C1 segment of cervical spinal cord (tissue), 14 donors: ENCODE measurements at regions not wholly inside any gene's neighbourhood (a gene's known extent, or its start where the extent isn't known, plus 50 kb on each side); places are given as distances from the start of the nearest gene placed in this dataset.
"Not testable (repeated sequence)": the region's sequence is repeated elsewhere in the genome, so short reads cannot be mapped to it uniquely, and the experiment has no call there.

Experiments used
- DNase-seq, 14 donors: peaks; one replicate each; lab custom pipeline; 2025; lab: John Stamatoyannopoulos, UW

- DNase-seq: no peak
Observed at GRCh38 chr5:102554082-102554481, 55.3 kb upstream of the SLCO6A1 start.

DNA sequence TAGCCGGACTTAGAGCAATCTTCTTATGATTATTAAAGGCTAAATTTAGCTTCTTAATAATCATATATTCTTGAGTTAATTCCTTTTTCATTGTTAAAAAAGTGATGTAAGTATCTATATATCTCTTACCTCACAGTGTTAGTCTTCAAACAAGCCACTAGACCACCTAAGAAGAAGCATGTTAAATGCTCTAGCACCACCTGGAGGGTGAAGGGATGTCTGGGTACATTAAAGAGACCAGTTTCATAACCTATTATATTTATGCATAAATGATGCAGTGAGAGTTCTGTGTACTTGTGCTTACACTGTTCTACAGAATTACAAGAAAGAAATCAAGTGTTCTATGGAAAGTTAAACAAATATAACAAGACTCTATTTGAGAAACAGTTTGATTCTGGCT lies 55.9 kb upstream of the SLCO6A1 start:
- DNase-seq: no peak

DNA sequence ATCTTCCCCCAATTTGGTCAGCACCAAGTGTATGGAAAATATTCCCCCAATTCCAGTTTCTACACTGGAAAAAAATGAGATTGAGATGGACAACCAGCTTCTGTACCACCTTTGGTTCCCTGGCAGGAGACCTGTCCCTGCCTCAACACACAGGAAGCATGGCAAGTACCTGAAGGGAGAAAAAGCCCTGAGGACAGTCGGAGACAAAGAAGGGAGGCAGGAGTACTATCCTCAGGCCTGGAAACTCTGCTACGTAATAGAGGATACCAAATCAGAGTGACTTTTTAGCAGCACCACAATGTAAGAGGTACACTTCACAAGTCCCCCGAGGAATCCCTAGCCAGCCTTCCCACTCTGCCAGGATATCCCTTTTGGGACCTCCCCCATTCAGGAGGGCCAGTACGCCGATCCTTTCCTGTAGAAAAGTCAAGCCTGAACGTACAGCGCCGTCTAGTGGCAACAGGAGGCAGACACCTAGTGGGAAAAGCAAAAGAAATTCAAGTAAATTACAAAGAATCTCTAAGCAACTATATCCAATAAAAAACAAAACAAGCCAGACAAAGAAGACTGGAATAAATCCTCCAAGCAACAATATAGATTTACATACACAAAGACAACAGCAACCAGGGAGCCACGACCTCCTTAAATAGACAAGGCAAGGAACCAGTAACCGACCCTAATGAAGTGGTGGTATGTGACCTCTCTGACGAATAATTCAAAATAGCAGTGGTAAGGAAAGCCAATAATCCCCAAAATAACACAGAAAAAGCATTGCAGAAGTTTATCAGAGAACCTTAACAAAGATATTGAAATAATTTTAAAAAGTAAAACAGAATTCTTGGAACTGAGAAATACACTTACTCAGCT lies 63.3 kb upstream of the SLCO6A1 start:
- no peak for DNase-seq

DNA sequence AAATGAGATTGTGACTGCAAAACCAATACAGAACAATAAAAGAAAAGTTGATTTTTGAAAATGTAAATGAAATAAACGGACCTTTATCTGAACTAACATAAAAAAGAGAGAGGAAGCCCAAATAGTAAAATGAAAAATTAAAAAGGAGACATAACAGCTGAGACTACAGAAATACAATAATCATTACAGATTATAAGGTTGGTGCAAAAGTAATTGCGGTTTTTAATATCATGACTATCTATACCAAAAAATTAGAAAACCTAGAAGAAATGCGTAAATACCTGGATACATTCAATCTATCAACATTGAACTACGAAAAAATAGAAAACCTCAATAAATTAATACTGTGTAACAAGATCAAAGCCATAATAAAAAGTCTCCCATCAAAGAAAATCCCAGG lies 71.9 kb upstream of the SLCO6A1 start:
- no peak for DNase-seq

- DNase-seq: no peak
Observed at GRCh38 chr5:102578362-102578761, 79.6 kb upstream of the SLCO6A1 start.

DNA sequence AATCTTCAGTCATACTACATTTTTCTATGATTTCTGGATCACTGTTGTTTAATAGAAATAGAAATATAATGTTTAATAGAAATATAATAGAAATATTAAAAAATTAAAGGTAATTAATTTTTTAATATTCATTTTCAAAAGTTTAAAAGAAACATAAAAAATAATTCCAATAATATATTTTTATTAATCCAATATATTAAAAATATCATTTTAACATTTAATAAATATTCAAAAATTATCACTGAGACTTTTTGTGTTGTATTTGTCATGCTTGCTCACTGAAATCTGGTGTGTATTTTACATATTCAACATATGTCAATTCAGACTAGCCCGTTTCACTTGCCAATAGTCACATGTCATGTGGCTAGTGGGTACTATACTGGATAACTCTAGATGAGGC lies 80.6 kb upstream of the SLCO6A1 start:
- DNase-seq: no peak

GRCh38 chr5:102581011-102581410 lies 82.2 kb upstream of the SLCO6A1 start:
- DNase-seq: no peak

GRCh38 chr5:102582696-102583095 lies 83.9 kb upstream of the SLCO6A1 start:
- no peak for DNase-seq

- peak in 1 of 14 donors; percentile 9 for DNase-seq
Observed at GRCh38 chr5:102583276-102584124, 84.7 kb upstream of the SLCO6A1 start.

DNA sequence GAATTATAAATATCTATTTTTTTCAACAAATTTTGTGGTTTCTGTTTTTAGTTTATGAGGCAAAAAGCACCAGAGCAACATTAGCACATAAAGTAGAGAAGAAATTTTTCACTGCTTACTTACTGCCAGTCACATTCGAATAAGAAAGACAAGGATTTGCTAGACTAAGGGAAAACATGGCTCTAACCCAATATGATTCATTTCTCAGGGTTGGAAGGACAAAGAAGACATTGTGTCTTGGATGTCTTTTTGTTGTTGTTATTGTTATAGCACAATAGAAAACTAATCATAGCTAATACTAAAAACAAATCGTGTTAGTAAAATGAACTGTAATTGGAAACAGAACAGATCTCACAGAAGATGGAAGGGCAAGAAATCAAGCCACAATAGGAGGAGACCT lies 90.9 kb upstream of the SLCO6A1 start:
- no peak for DNase-seq

DNA sequence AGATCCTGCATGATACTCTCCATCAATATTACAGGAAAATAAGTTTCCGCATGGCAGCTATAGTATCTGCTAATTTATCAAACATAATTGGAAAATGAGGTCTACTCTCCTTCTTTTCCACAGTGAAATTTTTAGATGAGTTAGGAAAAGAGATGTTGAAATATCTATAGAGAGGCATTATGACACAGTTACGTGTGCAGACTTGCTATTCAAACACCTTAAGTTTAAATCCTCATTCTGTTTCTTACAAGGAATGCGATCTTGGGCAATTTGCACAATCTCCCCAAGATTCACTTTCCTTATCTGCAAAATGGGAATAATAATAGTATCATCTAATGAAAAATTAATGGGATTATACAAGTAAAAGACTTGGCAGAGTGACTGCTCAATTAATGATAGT lies 91.7 kb upstream of the SLCO6A1 start:
- DNase-seq: no peak

GRCh38 chr5:102591650-102592049 lies 92.8 kb upstream of the SLCO6A1 start:
- no peak for DNase-seq

- not testable (repeated sequence) for DNase-seq
Observed at GRCh38 chr5:102592586-102592985, 93.8 kb upstream of the SLCO6A1 start.

DNA sequence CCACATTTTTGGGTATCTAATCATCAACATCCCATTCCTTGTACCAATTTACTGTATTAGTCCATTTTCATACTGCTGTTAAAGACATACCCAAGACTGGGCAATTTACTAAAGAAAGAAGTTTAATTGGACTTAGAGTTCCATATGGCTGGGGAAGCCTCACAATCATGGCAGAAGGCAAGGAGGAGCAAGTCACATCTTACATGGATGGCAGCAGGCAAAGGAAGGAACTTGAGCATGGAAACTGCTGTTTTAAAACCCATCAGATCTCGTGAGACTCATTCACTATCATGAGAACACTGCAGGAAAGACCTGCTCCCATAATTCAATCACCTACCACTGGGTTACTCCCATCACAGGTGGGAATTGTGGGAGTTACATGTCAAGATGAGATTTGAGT lies 95.4 kb upstream of the SLCO6A1 start:
- DNase-seq: no peak

DNA sequence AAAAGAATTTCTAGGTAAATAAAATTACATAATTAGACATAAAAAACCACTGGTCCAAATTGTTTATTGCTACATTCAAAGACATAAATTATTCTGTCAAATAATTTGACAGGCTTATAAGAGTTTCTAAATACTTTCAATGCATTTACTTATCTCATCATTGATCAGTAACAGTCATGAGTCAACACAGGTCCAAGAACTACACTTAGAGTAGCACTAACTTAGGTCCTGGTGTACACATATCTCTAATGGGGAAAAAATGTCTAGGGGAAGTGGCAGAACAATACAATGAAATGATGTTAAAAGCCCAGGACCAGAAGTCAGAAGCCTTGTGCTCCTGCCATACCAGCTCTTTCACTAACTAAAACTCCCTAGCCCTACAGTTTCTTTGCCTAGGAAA lies 96.5 kb upstream of the SLCO6A1 start:
- no peak for DNase-seq

DNA sequence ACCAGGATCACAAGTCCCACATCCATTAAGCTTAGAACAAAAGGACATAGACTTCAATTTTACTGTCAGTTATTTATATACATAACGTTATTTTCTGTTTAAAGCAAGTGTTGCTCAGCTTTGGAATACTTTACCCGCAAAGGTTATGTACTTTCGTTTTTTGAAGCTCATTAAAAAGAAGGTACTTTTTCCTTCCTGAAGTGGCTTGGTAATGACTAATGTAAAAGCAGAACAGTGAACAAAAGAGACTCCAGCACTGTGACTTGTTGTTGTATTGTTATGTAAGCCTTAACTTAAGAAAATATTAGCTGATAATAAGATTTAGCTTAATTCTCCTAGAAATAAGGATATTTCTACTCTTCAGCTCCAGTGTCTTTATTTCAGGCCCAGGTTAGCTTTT lies 97.3 kb upstream of the SLCO6A1 start:
- no peak for DNase-seq

GRCh38 chr5:102596951-102597350 lies 98.2 kb upstream of the SLCO6A1 start:
- no peak for DNase-seq

GRCh38 chr5:102599289-102599688 lies 100.5 kb upstream of the SLCO6A1 start:
- DNase-seq: no peak

- DNase-seq: no peak
Observed at GRCh38 chr5:102600964-102601363, 102.2 kb upstream of the SLCO6A1 start.

DNA sequence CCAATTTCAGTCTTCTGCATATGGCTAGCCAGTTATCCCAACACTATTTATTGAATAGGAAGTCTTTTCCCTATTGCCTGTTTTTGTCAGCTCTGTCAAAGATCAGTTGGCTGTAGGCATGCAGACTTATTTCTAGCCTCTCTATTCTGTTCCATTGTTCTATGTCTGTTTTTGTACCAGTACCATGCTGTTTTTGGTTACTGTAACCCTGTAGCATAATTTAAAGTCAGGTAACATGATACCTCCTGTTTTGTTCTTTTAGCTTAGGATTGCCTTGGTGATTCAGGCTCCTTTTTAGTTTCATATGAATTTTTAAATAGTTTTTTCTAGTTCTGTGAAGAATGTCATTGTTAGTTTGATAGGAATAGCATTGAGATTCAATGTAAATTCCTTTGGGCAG lies 104.9 kb upstream of the SLCO6A1 start:
- no peak for DNase-seq

DNA sequence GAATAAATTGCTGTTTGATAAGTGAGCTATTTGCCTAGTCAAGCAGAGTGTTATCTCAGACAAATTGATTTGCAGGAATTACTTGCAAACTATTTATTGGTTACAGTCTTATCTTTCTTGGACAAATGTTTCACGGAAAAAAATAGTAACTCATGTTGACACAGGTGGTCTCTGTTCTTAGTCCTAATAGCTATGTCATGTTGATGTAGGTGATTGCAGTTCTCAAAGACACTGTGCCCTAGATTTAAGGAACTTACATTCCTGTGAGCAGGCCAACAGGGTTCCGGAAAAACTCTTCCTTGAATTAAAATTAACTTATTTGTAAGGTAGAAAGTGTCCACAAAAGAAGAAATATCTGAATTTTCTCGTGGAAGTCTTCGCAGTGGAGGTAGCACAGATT lies 109.6 kb upstream of the SLCO6A1 start:
- DNase-seq: no peak

GRCh38 chr5:102611312-102611711 lies 112.5 kb upstream of the SLCO6A1 start:
- no peak for DNase-seq

- DNase-seq: no peak
Observed at GRCh38 chr5:102613661-102614060, 114.9 kb upstream of the SLCO6A1 start.
